IPS-11a (cell line): ENCODE measurements at regions not wholly inside any gene's neighbourhood (a gene's known extent, or its start where the extent isn't known, plus 50 kb on each side); places are given as distances from the start of the nearest gene placed in this dataset.
"Not testable (repeated sequence)": the region's sequence is repeated elsewhere in the genome, so short reads cannot be mapped to it uniquely, and the experiment has no call there.

ENCODE experiments used
- H3K4me3 ChIP-seq: one replicate; pipeline ENCODE4 v1.5.1; 2013; ENCODE audit warnings: low read depth, low read length, control low read depth

- H3K4me3 ChIP-seq = no peak overlapping the region
Measured at GRCh38 chr2:208794288-208794975, 387.8 kb downstream of the PTH2R start.

GRCh38 chr2:208798698-208799097 lies 392.1 kb downstream of the PTH2R start:
- H3K4me3 ChIP-seq = no peak overlapping the region

GRCh38 chr2:208799397-208799796 lies 392.8 kb downstream of the PTH2R start:
- H3K4me3 ChIP-seq = no peak overlapping the region

- not testable (repeated sequence) for H3K4me3 ChIP-seq
Measured at GRCh38 chr2:208800887-208801286, 394.3 kb downstream of the PTH2R start.

- H3K4me3 ChIP-seq = no peak overlapping the region
Measured at GRCh38 chr2:208807756-208808155, 401.2 kb downstream of the PTH2R start.

GRCh38 chr2:208811885-208812284 lies 405.3 kb downstream of the PTH2R start:
- H3K4me3 ChIP-seq = not testable (repeated sequence)

- no peak overlapping the region for H3K4me3 ChIP-seq
Measured at GRCh38 chr2:208819190-208819589, 412.6 kb downstream of the PTH2R start.

GRCh38 chr2:208820014-208820688 lies 413.6 kb downstream of the PTH2R start:
- no peak overlapping the region for H3K4me3 ChIP-seq

GRCh38 chr2:208827109-208827508 lies 420.5 kb downstream of the PTH2R start:
- no peak overlapping the region for H3K4me3 ChIP-seq

- no peak overlapping the region for H3K4me3 ChIP-seq
Measured at GRCh38 chr2:208827549-208828221, 421.1 kb downstream of the PTH2R start.

GRCh38 chr2:208830203-208830602 lies 423.6 kb downstream of the PTH2R start:
- no peak overlapping the region for H3K4me3 ChIP-seq

- no peak overlapping the region for H3K4me3 ChIP-seq
Measured at GRCh38 chr2:208847651-208848050, 441.1 kb downstream of the PTH2R start.

- no peak overlapping the region for H3K4me3 ChIP-seq
Measured at GRCh38 chr2:208854717-208855116, 448.1 kb downstream of the PTH2R start.

GRCh38 chr2:208867374-208867773 lies 460.8 kb downstream of the PTH2R start:
- H3K4me3 ChIP-seq = no peak overlapping the region

- H3K4me3 ChIP-seq = no peak overlapping the region
Measured at GRCh38 chr2:208872591-208872990, 466.0 kb downstream of the PTH2R start.

GRCh38 chr2:208879666-208880065 lies 473.1 kb downstream of the PTH2R start:
- no peak overlapping the region for H3K4me3 ChIP-seq

- H3K4me3 ChIP-seq = no peak overlapping the region
Measured at GRCh38 chr2:208880171-208880570, 473.6 kb downstream of the PTH2R start.

- H3K4me3 ChIP-seq = no peak overlapping the region
Measured at GRCh38 chr2:208890486-208890885, 483.9 kb downstream of the PTH2R start.

GRCh38 chr2:208892203-208892602 lies 485.6 kb downstream of the PTH2R start:
- H3K4me3 ChIP-seq = no peak overlapping the region

- no peak overlapping the region for H3K4me3 ChIP-seq
Measured at GRCh38 chr2:208906330-208906729, 499.7 kb downstream of the PTH2R start.

- H3K4me3 ChIP-seq = no peak overlapping the region
Measured at GRCh38 chr2:208915401-208915800, 508.4 kb upstream of the MAP2 start.

GRCh38 chr2:208916881-208917280 lies 507.0 kb upstream of the MAP2 start:
- H3K4me3 ChIP-seq = no peak overlapping the region
